MM.1S (cell line): ENCODE measurements at regions not wholly inside any gene's neighbourhood (a gene's known extent, or its start where the extent isn't known, plus 50 kb on each side); places are given as distances from the start of the nearest gene placed in this dataset.

Source experiments
- DNase-seq: peaks from one replicate; pipeline ENCODE4 v3.0.0-alpha.2; 2015
- H2AFZ ChIP-seq: fragments of 300-600 bp; sonication (generic); 2 replicates; pipeline ENCODE4 v1.6.0; 2016; ENCODE audit warnings: antibody characterized with exemption, low read length
- H3F3A ChIP-seq: fragments of 300-600 bp; sonication (generic); 2 replicates; pipeline ENCODE4 v1.6.1; 2016; ENCODE audit warnings: mild to moderate bottlenecking, antibody characterized with exemption, low read length, moderate library complexity, mixed read lengths; ENCODE audit not compliant: insufficient read depth
- H3K27ac ChIP-seq: fragments of 300-600 bp; sonication (generic); 2 replicates; pipeline ENCODE4 v1.5.1; 2016; ENCODE audit warnings: mild to moderate bottlenecking, low read length
- H3K27me3 ChIP-seq: fragments of 300-600 bp; sonication (generic); replicated peaks from 2 replicates; pipeline ENCODE4 v1.6.0; 2016; ENCODE audit warnings: low read length; ENCODE audit not compliant: insufficient read depth
- H3K36me3 ChIP-seq: fragments of 300-600 bp; sonication (generic); replicated peaks from 2 replicates; pipeline ENCODE4 v1.6.1; 2016; ENCODE audit warnings: mild to moderate bottlenecking, low read length, mixed read lengths; ENCODE audit not compliant: insufficient read depth
- H3K4me1 ChIP-seq: fragments of 300-600 bp; sonication (generic); 2 replicates; pipeline ENCODE4 v1.6.1; 2016; ENCODE audit warnings: low read length, mixed read lengths
- H3K4me2 ChIP-seq: fragments of 300-600 bp; sonication (generic); 2 replicates; pipeline ENCODE4 v1.6.0; 2016; ENCODE audit warnings: low read depth, low read length
- H3K4me3 ChIP-seq: fragments of 300-600 bp; sonication (generic); 2 replicates; pipeline ENCODE4 v1.5.1; 2016; ENCODE audit warnings: low read length, mixed read lengths
- H3K79me2 ChIP-seq: fragments of 300-600 bp; sonication (generic); 2 replicates; pipeline ENCODE4 v1.6.1; 2016; ENCODE audit warnings: mixed run types, low read length, mixed read lengths
- H3K9ac ChIP-seq: fragments of 300-600 bp; sonication (generic); 2 replicates; pipeline ENCODE4 v1.6.1; 2016; ENCODE audit warnings: low read length, mixed read lengths
- H3K9me2 ChIP-seq: fragments of 300-600 bp; sonication (generic); replicated peaks from 2 replicates; pipeline ENCODE4 v1.6.1; 2016; ENCODE audit warnings: mild to moderate bottlenecking, low read length, mixed read lengths; ENCODE audit not compliant: insufficient read depth
- H3K9me3 ChIP-seq: fragments of 300-600 bp; sonication (generic); replicated peaks from 2 replicates; pipeline ENCODE4 v1.6.1; 2016; ENCODE audit warnings: mild to moderate bottlenecking, low read length, mixed read lengths; ENCODE audit not compliant: insufficient read depth
- H4K20me1 ChIP-seq: fragments of 300-600 bp; sonication (generic); 2 replicates; pipeline ENCODE4 v1.6.1; 2016; ENCODE audit warnings: mild to moderate bottlenecking, low read length, moderate library complexity, mixed read lengths; ENCODE audit not compliant: insufficient read depth
- EZH2 ChIP-seq: fragments of 300-600 bp; sonication (generic); optimal IDR thresholded peaks from 2 replicates; pipeline ENCODE3; 2017; ENCODE audit warnings: low read depth, mild to moderate bottlenecking, antibody characterized with exemption, low read length, mixed read lengths
- EZH2phosphoT487 ChIP-seq: fragments of 300-600 bp; sonication (generic); IDR thresholded peaks from 2 replicates; pipeline ENCODE4 v1.6.1; 2018; ENCODE audit warnings: antibody characterized with exemption, low read length
- TF ChIP-seq, protein P1 (sequence below): fragments of 300-600 bp; sonication (generic); IDR thresholded peaks from 2 replicates; pipeline ENCODE4 v1.5.1; 2016; ENCODE audit warnings: antibody characterized with exemption, low read length, mixed read lengths

DNA sequence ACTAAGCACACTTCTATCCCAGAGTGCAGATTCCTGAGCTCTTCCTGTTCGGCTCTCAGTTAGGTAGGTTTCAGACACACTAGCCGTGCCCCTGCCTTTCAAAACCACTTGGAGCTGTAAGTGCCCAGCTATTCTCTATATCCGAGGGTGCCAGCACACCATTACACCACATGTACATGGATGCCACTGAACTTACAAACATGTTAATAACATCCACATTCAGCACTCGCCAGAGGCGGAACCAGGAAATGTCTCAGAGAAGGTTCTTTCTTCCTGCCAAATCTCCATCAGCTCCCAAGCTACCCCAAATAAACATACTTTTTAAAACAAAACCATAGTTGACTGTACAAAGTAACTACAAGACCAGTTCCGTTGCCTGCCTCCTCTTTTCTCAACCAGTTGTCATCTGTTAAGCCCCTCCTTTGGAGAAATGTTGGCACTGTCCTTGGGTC lies 78.4 kb upstream of the CTTNBP2NL start:
- H3K36me3 ChIP-seq, result no peaks in the 10 kb centered on the region
- H3K4me3 ChIP-seq, result no peak overlapping the region
- no peak overlapping the region for H2AFZ ChIP-seq
- H3K4me2 ChIP-seq, result no peak overlapping the region
- H3K4me1 ChIP-seq, result no peaks in the 10 kb centered on the region
- H3K9me3 ChIP-seq, result no peaks in the 10 kb centered on the region
- H4K20me1 ChIP-seq, result no peaks in the 10 kb centered on the region
- no peak overlapping the region for H3K27ac ChIP-seq
- TF ChIP-seq, protein P1, sequence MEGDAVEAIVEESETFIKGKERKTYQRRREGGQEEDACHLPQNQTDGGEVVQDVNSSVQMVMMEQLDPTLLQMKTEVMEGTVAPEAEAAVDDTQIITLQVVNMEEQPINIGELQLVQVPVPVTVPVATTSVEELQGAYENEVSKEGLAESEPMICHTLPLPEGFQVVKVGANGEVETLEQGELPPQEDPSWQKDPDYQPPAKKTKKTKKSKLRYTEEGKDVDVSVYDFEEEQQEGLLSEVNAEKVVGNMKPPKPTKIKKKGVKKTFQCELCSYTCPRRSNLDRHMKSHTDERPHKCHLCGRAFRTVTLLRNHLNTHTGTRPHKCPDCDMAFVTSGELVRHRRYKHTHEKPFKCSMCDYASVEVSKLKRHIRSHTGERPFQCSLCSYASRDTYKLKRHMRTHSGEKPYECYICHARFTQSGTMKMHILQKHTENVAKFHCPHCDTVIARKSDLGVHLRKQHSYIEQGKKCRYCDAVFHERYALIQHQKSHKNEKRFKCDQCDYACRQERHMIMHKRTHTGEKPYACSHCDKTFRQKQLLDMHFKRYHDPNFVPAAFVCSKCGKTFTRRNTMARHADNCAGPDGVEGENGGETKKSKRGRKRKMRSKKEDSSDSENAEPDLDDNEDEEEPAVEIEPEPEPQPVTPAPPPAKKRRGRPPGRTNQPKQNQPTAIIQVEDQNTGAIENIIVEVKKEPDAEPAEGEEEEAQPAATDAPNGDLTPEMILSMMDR, result no peak
- TF ChIP-seq EZH2 (no peak), EZH2phosphoT487 (no peak)
- no peak for DNase-seq
- H3K27me3 ChIP-seq, result no peaks in the 10 kb centered on the region
- H3K9me2 ChIP-seq, result no peaks in the 10 kb centered on the region
- no peak overlapping the region for H3K9ac ChIP-seq
- H3F3A ChIP-seq, result no peaks in the 10 kb centered on the region
- H3K79me2 ChIP-seq, result no peaks in the 10 kb centered on the region

DNA sequence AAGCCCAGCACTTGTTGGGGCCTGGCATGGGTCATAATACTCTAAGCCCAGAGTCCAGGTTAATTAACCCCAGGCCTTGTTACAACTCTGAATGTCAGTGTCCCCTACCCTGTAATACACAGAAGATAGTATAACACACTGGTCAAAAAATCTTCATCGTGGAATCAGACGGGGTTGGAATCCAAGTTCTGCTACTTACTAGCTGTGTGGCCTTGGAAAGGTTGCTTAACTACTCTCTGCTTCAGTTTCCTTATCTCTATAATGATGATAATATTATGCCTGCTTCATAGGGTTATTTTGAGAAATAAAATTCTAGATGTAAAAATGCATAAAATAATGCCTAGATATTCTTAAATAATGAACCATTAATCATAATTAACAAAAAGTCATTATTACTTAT lies 77.8 kb upstream of the CTTNBP2NL start:
- Histone ChIP-seq H2AFZ (no peak overlapping the region), H3K27me3 (no peaks in the 10 kb centered on the region), H3K9me2 (no peaks in the 10 kb centered on the region), H3K27ac (no peak overlapping the region), H3K4me1 (no peaks in the 10 kb centered on the region), H3K9me3 (no peaks in the 10 kb centered on the region), H4K20me1 (no peaks in the 10 kb centered on the region), H3K9ac (no peak overlapping the region), H3K4me3 (no peak overlapping the region), H3K4me2 (no peak overlapping the region), H3K36me3 (no peaks in the 10 kb centered on the region), H3K79me2 (no peaks in the 10 kb centered on the region), H3F3A (no peaks in the 10 kb centered on the region)
- no peak for DNase-seq
- no peak for TF ChIP-seq EZH2phosphoT487

DNA sequence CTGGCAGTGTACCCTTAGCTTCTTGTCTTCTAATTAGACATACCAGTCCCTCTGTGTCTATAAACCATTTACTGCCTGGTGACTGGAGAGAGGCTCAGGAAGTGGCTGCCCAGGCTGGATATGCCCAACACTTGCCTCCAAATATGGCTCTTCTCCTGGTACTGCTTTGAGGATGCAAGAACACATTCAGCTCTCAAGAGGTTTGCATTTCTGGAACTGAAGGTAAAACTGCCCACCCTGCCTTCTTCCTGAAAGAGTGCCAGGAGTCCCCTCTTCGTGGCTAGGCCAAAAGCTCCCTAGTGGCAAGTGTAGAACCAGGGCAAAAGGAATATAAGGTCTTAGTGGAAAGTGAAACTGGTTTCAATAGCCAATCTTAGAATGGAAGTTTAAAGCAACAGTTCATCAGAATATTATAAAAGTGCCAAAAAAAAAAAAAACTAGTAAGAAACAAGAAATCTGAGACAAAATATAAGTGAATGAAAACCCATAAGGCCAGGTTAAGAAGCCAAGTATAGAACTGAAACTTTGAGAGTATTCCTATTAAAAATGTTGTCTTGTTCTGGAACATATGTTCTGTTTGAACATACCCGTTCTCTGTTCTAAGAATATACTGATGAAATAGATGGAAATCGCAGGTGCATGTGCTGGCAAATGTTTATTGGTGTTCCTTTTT lies 77.2 kb upstream of the CTTNBP2NL start:
- Histone ChIP-seq H3K4me2 (no peak overlapping the region), H3K9me2 (no peaks in the 10 kb centered on the region), H3F3A (no peaks in the 10 kb centered on the region), H4K20me1 (no peaks in the 10 kb centered on the region), H3K79me2 (no peaks in the 10 kb centered on the region), H3K9me3 (no peaks in the 10 kb centered on the region), H3K4me1 (no peaks in the 10 kb centered on the region), H3K9ac (no peak overlapping the region), H3K27me3 (no peaks in the 10 kb centered on the region), H2AFZ (no peak overlapping the region), H3K36me3 (no peaks in the 10 kb centered on the region), H3K4me3 (no peak overlapping the region), H3K27ac (no peak overlapping the region)
- TF ChIP-seq EZH2phosphoT487, result no peak
- no peak for TF ChIP-seq EZH2
- TF ChIP-seq, protein P1, result no peak
- no peak for DNase-seq

DNA sequence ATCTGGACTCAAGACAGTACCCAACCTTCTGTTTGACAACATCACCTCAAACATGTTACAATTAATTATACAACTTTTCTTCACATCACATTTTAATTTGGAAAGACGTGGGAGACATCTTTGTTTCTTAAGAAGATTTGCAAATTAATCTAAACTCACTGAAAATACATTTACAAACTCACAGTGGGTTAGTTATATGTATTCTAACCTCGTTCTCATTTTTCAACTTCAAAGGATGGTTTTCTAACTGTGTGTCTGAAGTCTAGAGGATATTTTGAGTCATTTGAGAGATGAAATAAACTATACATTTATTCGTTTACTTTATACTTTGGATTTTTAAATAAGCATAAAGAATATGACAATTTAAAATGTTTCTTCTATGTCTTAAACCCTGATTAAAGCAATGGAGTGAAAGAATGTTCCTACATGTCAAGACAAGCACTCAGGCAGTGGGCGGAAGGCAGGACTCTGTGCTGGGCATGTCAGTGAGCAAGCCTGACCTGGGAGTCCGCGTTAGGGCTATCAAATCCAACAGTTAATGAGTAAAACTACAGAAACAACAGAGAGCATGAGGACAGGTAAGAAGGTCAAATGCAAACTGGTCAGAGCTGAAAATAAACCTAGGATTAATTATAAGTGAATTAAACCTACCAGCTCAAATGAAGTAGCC lies 76.5 kb upstream of the CTTNBP2NL start:
- Histone ChIP-seq H3K9ac (no peak overlapping the region), H4K20me1 (no peaks in the 10 kb centered on the region), H3F3A (no peaks in the 10 kb centered on the region), H3K4me3 (no peak overlapping the region), H3K9me2 (no peaks in the 10 kb centered on the region), H3K4me2 (no peak overlapping the region), H3K79me2 (no peaks in the 10 kb centered on the region), H3K4me1 (no peaks in the 10 kb centered on the region), H3K9me3 (no peaks in the 10 kb centered on the region), H3K36me3 (no peaks in the 10 kb centered on the region), H3K27me3 (no peaks in the 10 kb centered on the region), H3K27ac (no peak overlapping the region), H2AFZ (no peak overlapping the region)
- TF ChIP-seq EZH2phosphoT487, result no peak
- TF ChIP-seq, protein P1, result no peak
- TF ChIP-seq EZH2, result no peak
- no peak for DNase-seq
